B cell (primary cell): ENCODE measurements at regions not wholly inside any gene's neighbourhood (a gene's known extent, or its start where the extent isn't known, plus 50 kb on each side); places are given as distances from the start of the nearest gene placed in this dataset.

Experiments used
- CTCF ChIP-seq: fragments of 200-600 bp; IDR thresholded peaks from one replicate; pipeline ENCODE4 v1.8.0; 2022; ENCODE audit warnings: antibody characterized with exemption, mild to moderate bottlenecking
- EZH2 ChIP-seq: IDR thresholded peaks from 2 replicates; pipeline ENCODE4 v1.6.1; 2012; ENCODE audit warnings: borderline replicate concordance, low read depth, mild to moderate bottlenecking, moderate library complexity, low read length; ENCODE audit not compliant: insufficient read depth, poor library complexity, severe bottlenecking

GRCh38 chr7:132899-133298 lies 59.5 kb upstream of the FAM20C start:
- TF ChIP-seq CTCF (no peak), EZH2 (no peak)
